ENCODE measurements at regions not wholly inside any gene's neighbourhood (a gene's known extent, or its start where the extent isn't known, plus 50 kb on each side); places are given as distances from the start of the nearest gene placed in this dataset.

DNA sequence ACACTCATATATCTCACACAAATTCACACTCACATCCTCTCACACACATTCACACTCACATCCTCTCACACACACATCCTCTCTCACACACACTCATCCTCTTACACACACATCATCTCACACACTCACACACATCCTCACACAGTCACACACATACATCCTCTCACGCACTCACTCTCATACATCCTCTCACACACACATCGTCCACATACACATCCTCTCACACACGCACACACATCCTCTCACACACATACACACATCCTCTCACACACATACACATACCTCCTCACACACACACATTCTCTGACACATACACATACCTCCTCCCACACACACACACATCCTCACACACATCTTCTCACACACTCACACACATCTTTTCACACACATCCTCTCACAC is 129.1 kb upstream of the SLC30A5 start:
- Histone ChIP-seq H3K79me2 (ENCODE audit: insufficient read depth, low read length) (no peaks in the 10 kb centered on the region), H3K27ac (ENCODE audit: extremely low read length, insufficient read depth, low read length) (no peak overlapping the region), H3K9ac (ENCODE audit: insufficient read depth, low read depth, low read length) (no peak overlapping the region), H3K4me3 (replicated peaks in 1 of 3; ENCODE audit: insufficient read depth in 1 of 3, low read depth in 2 of 3, low read length in 3 of 3) (no peak overlapping the region), H2AFZ (ENCODE audit: low read length) (no peak overlapping the region), H4K20me1 (ENCODE audit: insufficient read depth, low read length) (no peaks in the 10 kb centered on the region), H3K27me3 (ENCODE audit: control insufficient read depth in 1 of 2, insufficient read depth in 2 of 2, low read length in 2 of 2) (peaks cover 0 to 10% of the 10 kb centered on the region in 2 experiments; a peak in 1 of 5 replicates), H3K4me1 (ENCODE audit: insufficient read depth, low read length) (peaks cover 11% of the 10 kb centered on the region), H3K4me2 (ENCODE audit: low read depth, low read length) (no peak overlapping the region), H3K36me3 (replicated peaks in 1 of 2; ENCODE audit: control insufficient read depth in 1 of 2, insufficient read depth in 2 of 2, low read length in 2 of 2) (no peaks in the 10 kb centered on the region), H3K9me3 (ENCODE audit: low read length) (no peaks in the 10 kb centered on the region)
- in situ Hi-C loops (cut with HindIII; ENCODE audit: extremely low pct_ligation_motif_present, low pct_unique_long_range_greater_than_20kb) (no loop called here), intact Hi-C loops (cut with micrococcal nuclease; ENCODE audit: unreplicated experiment) (no loop called here)
- WGBS (ENCODE audit: low lambda C conversion rate) = 49% methylated on average over 3 of the region's 3 CpGs
- ATAC-seq (no peak), FAIRE-seq (no peak), DNase-seq (ENCODE audit: low spot score) (no peak)
- BruUV-seq (replicated peaks) = no TSS peak
- TF ChIP-seq NFRKB (IDR thresholded peaks at IDR 0.05) (peak; percentile 40; the same call in 1 of the 2 replicates), TRIM22 (IDR thresholded peaks at IDR 0.05) (0 out of 2 replicates have a peak, but pooled peaks have one; percentile 19), MIER3 (CRISPR knock-in tag; IDR thresholded peaks at IDR 0.05; ENCODE audit: borderline replicate concordance) (no peak), SRSF1 (optimal IDR thresholded peaks at IDR 0.05; ENCODE audit: low read depth, low read length) (no peak), NBN (conservative IDR thresholded peaks at IDR 0.05) (0 out of 2 replicates have a peak, but pooled peaks have one; percentile 45), HMG20B (CRISPR knock-in tag; conservative IDR thresholded peaks at IDR 0.05) (no peak), TBX3 (IDR thresholded peaks at IDR 0.05; ENCODE audit: borderline replicate concordance) (no peak)
- ChIA-PET CTCF (ENCODE audit: low intra/inter-chr PET ratio, low total read pairs) (no interaction called here), POLR2A (no interaction called here)

GRCh38 chr5:68965926-68966325 is 127.9 kb upstream of the SLC30A5 start:
- H3K4me3 ChIP-seq (replicated peaks in 1 of 3; ENCODE audit: insufficient read depth in 1 of 3, low read depth in 2 of 3, low read length in 3 of 3) = no peak overlapping the region
- no peak overlapping the region for H2AFZ ChIP-seq (ENCODE audit: low read length)
- intact Hi-C loops (cut with micrococcal nuclease; ENCODE audit: unreplicated experiment) (no loop called here), in situ Hi-C loops (cut with HindIII; ENCODE audit: extremely low pct_ligation_motif_present, low pct_unique_long_range_greater_than_20kb) (no loop called here)
- ATAC-seq (no peak), DNase-seq (ENCODE audit: low spot score) (no peak), FAIRE-seq (no peak)
- H3K79me2 ChIP-seq (ENCODE audit: insufficient read depth, low read length) = no peaks in the 10 kb centered on the region
- H3K27me3 ChIP-seq (ENCODE audit: control insufficient read depth in 1 of 2, insufficient read depth in 2 of 2, low read length in 2 of 2) = peaks cover 0 to 15% of the 10 kb centered on the region in 2 experiments; a peak in 1 of 5 replicates
- no peaks in the 10 kb centered on the region for H3K9me3 ChIP-seq (ENCODE audit: low read length)
- ChIA-PET POLR2A (no interaction called here), CTCF (ENCODE audit: low intra/inter-chr PET ratio, low total read pairs) (no interaction called here)
- no peak overlapping the region for H3K27ac ChIP-seq (ENCODE audit: extremely low read length, insufficient read depth, low read length)
- WGBS (ENCODE audit: low lambda C conversion rate) = 30% methylated on average over 3 of the region's 3 CpGs
- H3K4me1 ChIP-seq (ENCODE audit: insufficient read depth, low read length) = peaks cover 11% of the 10 kb centered on the region
- no peak overlapping the region for H3K9ac ChIP-seq (ENCODE audit: insufficient read depth, low read depth, low read length)
- no peak overlapping the region for H3K4me2 ChIP-seq (ENCODE audit: low read depth, low read length)
- no TSS peak for BruUV-seq (replicated peaks)
- no peaks in the 10 kb centered on the region for H4K20me1 ChIP-seq (ENCODE audit: insufficient read depth, low read length)
- no peaks in the 10 kb centered on the region for H3K36me3 ChIP-seq (replicated peaks in 1 of 2; ENCODE audit: control insufficient read depth in 1 of 2, insufficient read depth in 2 of 2, low read length in 2 of 2)
- TF ChIP-seq, protein P1, sequence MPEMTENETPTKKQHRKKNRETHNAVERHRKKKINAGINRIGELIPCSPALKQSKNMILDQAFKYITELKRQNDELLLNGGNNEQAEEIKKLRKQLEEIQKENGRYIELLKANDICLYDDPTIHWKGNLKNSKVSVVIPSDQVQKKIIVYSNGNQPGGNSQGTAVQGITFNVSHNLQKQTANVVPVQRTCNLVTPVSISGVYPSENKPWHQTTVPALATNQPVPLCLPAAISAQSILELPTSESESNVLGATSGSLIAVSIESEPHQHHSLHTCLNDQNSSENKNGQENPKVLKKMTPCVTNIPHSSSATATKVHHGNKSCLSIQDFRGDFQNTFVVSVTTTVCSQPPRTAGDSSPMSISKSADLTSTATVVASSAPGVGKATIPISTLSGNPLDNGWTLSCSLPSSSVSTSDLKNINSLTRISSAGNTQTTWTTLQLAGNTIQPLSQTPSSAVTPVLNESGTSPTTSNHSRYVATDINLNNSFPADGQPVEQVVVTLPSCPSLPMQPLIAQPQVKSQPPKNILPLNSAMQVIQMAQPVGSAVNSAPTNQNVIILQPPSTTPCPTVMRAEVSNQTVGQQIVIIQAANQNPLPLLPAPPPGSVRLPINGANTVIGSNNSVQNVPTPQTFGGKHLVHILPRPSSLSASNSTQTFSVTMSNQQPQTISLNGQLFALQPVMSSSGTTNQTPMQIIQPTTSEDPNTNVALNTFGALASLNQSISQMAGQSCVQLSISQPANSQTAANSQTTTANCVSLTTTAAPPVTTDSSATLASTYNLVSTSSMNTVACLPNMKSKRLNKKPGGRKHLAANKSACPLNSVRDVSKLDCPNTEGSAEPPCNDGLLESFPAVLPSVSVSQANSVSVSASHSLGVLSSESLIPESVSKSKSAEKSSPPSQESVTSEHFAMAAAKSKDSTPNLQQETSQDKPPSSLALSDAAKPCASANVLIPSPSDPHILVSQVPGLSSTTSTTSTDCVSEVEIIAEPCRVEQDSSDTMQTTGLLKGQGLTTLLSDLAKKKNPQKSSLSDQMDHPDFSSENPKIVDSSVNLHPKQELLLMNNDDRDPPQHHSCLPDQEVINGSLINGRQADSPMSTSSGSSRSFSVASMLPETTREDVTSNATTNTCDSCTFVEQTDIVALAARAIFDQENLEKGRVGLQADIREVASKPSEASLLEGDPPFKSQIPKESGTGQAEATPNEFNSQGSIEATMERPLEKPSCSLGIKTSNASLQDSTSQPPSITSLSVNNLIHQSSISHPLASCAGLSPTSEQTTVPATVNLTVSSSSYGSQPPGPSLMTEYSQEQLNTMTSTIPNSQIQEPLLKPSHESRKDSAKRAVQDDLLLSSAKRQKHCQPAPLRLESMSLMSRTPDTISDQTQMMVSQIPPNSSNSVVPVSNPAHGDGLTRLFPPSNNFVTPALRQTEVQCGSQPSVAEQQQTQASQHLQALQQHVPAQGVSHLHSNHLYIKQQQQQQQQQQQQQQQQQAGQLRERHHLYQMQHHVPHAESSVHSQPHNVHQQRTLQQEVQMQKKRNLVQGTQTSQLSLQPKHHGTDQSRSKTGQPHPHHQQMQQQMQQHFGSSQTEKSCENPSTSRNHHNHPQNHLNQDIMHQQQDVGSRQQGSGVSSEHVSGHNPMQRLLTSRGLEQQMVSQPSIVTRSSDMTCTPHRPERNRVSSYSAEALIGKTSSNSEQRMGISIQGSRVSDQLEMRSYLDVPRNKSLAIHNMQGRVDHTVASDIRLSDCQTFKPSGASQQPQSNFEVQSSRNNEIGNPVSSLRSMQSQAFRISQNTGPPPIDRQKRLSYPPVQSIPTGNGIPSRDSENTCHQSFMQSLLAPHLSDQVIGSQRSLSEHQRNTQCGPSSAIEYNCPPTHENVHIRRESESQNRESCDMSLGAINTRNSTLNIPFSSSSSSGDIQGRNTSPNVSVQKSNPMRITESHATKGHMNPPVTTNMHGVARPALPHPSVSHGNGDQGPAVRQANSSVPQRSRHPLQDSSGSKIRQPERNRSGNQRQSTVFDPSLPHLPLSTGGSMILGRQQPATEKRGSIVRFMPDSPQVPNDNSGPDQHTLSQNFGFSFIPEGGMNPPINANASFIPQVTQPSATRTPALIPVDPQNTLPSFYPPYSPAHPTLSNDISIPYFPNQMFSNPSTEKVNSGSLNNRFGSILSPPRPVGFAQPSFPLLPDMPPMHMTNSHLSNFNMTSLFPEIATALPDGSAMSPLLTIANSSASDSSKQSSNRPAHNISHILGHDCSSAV (CRISPR knock-in tag; IDR thresholded peaks at IDR 0.05; ENCODE audit: borderline replicate concordance) = no peak
- no peak for TF ChIP-seq MAF1 (CRISPR knock-in tag; IDR thresholded peaks at IDR 0.05; ENCODE audit: borderline replicate concordance)
- no peak for TF ChIP-seq ZSCAN31 (CRISPR knock-in tag; IDR thresholded peaks at IDR 0.05; ENCODE audit: low read depth)

All from HepG2 (cell line).